Caco-2 (cell line): ENCODE measurements at regions not wholly inside any gene's neighbourhood (a gene's known extent, or its start where the extent isn't known, plus 50 kb on each side); places are given as distances from the start of the nearest gene placed in this dataset.
A peak's percentile ranks its signal among the peaks of the same experiment; 100 is the strongest.

Experiments
- BruUV-seq: library from RNA; stranded (reverse); fragments of 400-500 nt; replicated peaks from 2 replicates; lab custom pipeline; 2021; lab: Mats Ljungman, UMichigan
- CTCF ChIA-PET: fragments of 300-600 bp; sonication (Branson Sonifier 250); formaldehyde crosslinking; loops from one replicate; lab custom pipeline; 2022; ENCODE audit warnings: antibody characterized with exemption; lab: Charles Lee
- POLR2A ChIA-PET: fragments of 300-600 bp; sonication (Branson Sonifier 250); formaldehyde crosslinking; loops from one replicate; lab custom pipeline; 2022; ENCODE audit warnings: antibody characterized with exemption; lab: Charles Lee
- DNase-seq, 2 experiments: peaks; one replicate each; pipeline versions ENCODE4 v3.0.0 to v3.0.0-alpha.2; 2020 to 2022
- H3K27me3 ChIP-seq: replicated peaks from 2 replicates; pipeline ENCODE4 v1.6.0; 2011; ENCODE audit warnings: low read length; ENCODE audit not compliant: control insufficient read depth, insufficient read depth
- H3K36me3 ChIP-seq: 2 replicates; pipeline ENCODE4 v1.5.1; 2011; ENCODE audit warnings: low read length; ENCODE audit not compliant: control insufficient read depth, insufficient read depth
- H3K4me1 ChIP-seq: fragments of 250-450 bp; sonication (Bioruptor Pico); 2 replicates; pipeline ENCODE4 v1.5.1; 2020; ENCODE audit warnings: mild to moderate bottlenecking
- H3K4me3 ChIP-seq: 2 replicates; pipeline ENCODE4 v1.5.1; 2011; ENCODE audit warnings: low read depth, mild to moderate bottlenecking, control low read depth, low read length
- H3K9me3 ChIP-seq: fragments of 250-450 bp; sonication (Bioruptor Pico); 2 replicates; pipeline ENCODE4 v1.5.1; 2020; ENCODE audit warnings: mild to moderate bottlenecking, moderate library complexity
- H3K27ac Mint-ChIP-seq: one replicate; pipeline ENCODE4 v1.8.0; 2022; ENCODE audit warnings: mixed read lengths; ENCODE audit not compliant: unreplicated experiment
- H3K27me3 Mint-ChIP-seq: one replicate; pipeline ENCODE4 v1.8.0; 2022; ENCODE audit warnings: mixed read lengths; ENCODE audit not compliant: insufficient read depth, unreplicated experiment
- H3K36me3 Mint-ChIP-seq: one replicate; pipeline ENCODE4 v1.8.0; 2022; ENCODE audit warnings: mild to moderate bottlenecking, mixed read lengths; ENCODE audit not compliant: insufficient read depth, unreplicated experiment
- H3K4me1 Mint-ChIP-seq: one replicate; pipeline ENCODE4 v1.8.0; 2022; ENCODE audit warnings: low read depth, mixed read lengths; ENCODE audit not compliant: unreplicated experiment
- H3K4me3 Mint-ChIP-seq: one replicate; pipeline ENCODE4 v1.8.0; 2022; ENCODE audit warnings: mild to moderate bottlenecking, moderate library complexity, mixed read lengths; ENCODE audit not compliant: unreplicated experiment
- H3K9me3 Mint-ChIP-seq: one replicate; pipeline ENCODE4 v1.8.0; 2022; ENCODE audit warnings: mixed read lengths; ENCODE audit not compliant: unreplicated experiment
- CTCF ChIP-seq, 2 experiments: fragments of 200-600 bp in 1 of 2; IDR thresholded peaks; 1 replicate in 1 of 2; 2 replicates in 1 of 2; pipeline versions ENCODE4 v1.5.1 to v1.8.0; 2011 to 2022; ENCODE audit warnings: antibody characterized with exemption in 1 of 2, control low read depth in 1 of 2, inconsistent platforms in 1 of 2, low read depth in 1 of 2, low read length in 1 of 2, mild to moderate bottlenecking in 1 of 2, moderate library complexity in 1 of 2; ENCODE audit not compliant: insufficient read depth in 1 of 2, severe bottlenecking in 1 of 2, unreplicated experiment in 1 of 2
- intact Hi-C: fragments of 100-400 bp; cut with micrococcal nuclease; formaldehyde crosslinking; loops from one replicate; pipeline ENCODE4 v1.10.0; 2022; ENCODE audit not compliant: unreplicated experiment

- CTCF ChIA-PET: no interaction called here
- Mint-ChIP-seq H3K4me3 (no peak overlapping the region), H3K27me3 (no peaks in the 10 kb centered on the region), H3K9me3 (no peaks in the 10 kb centered on the region), H3K36me3 (no peaks in the 10 kb centered on the region), H3K4me1 (peaks cover 8% of the 10 kb centered on the region), H3K27ac (no peak overlapping the region)
- no peaks in the 10 kb centered on the region for H3K9me3 ChIP-seq
- H3K4me3 ChIP-seq: no peak overlapping the region
- no peak for TF ChIP-seq CTCF (IDR thresholded peaks at IDR 0.05; ENCODE audit: insufficient read depth in 1 of 2, low read depth in 1 of 2, low read length in 1 of 2, severe bottlenecking in 1 of 2, unreplicated experiment in 1 of 2)
- no TSS peak for BruUV-seq
- H3K27me3 ChIP-seq: no peaks in the 10 kb centered on the region
- no peaks in the 10 kb centered on the region for H3K36me3 ChIP-seq
- DNase-seq: no peak
- POLR2A ChIA-PET: no interaction called here
- intact Hi-C loops: no loop called here
- peaks cover 8% of the 10 kb centered on the region; the same call in 1 of the 2 replicates for H3K4me1 ChIP-seq
These were observed 84.7 kb upstream of the BRD7 start for GRCh38 chr16:50453446-50453845.

GRCh38 chr16:50451951-50452508 is 83.2 kb upstream of the BRD7 start:
- ChIA-PET POLR2A (no interaction called here), CTCF (no interaction called here)
- H3K4me1 ChIP-seq: no peaks in the 10 kb centered on the region
- peak in 1 of 2 experiments; percentile 9 for DNase-seq
- Mint-ChIP-seq H3K4me1 (peaks cover 6% of the 10 kb centered on the region), H3K27ac (no peak overlapping the region), H3K4me3 (no peak overlapping the region), H3K27me3 (no peaks in the 10 kb centered on the region), H3K36me3 (no peaks in the 10 kb centered on the region), H3K9me3 (no peaks in the 10 kb centered on the region)
- no peak overlapping the region for H3K4me3 ChIP-seq
- no peak for TF ChIP-seq CTCF (IDR thresholded peaks at IDR 0.05; ENCODE audit: insufficient read depth in 1 of 2, low read depth in 1 of 2, low read length in 1 of 2, severe bottlenecking in 1 of 2, unreplicated experiment in 1 of 2)
- intact Hi-C loops: no loop called here
- no TSS peak for BruUV-seq
- no peaks in the 10 kb centered on the region for H3K36me3 ChIP-seq
- no peaks in the 10 kb centered on the region for H3K9me3 ChIP-seq
- H3K27me3 ChIP-seq: no peaks in the 10 kb centered on the region

- Mint-ChIP-seq H3K36me3 (no peaks in the 10 kb centered on the region), H3K4me3 (no peak overlapping the region), H3K27ac (no peak overlapping the region), H3K4me1 (peaks cover 6% of the 10 kb centered on the region), H3K9me3 (no peaks in the 10 kb centered on the region), H3K27me3 (no peaks in the 10 kb centered on the region)
- Histone ChIP-seq H3K27me3 (no peaks in the 10 kb centered on the region), H3K9me3 (no peaks in the 10 kb centered on the region), H3K36me3 (no peaks in the 10 kb centered on the region), H3K4me1 (no peaks in the 10 kb centered on the region), H3K4me3 (no peak overlapping the region)
- ChIA-PET CTCF (no interaction called here), POLR2A (no interaction called here)
- TF ChIP-seq CTCF (IDR thresholded peaks at IDR 0.05; ENCODE audit: insufficient read depth in 1 of 2, low read depth in 1 of 2, low read length in 1 of 2, severe bottlenecking in 1 of 2, unreplicated experiment in 1 of 2): no peak
- no TSS peak for BruUV-seq
- intact Hi-C loops: no loop called here
- DNase-seq: peak in 1 of 2 experiments; percentile 3
These were observed 82.2 kb upstream of the BRD7 start for GRCh38 chr16:50450957-50451356.
